GM18867 (cell line): ENCODE measurements at regions not wholly inside any gene's neighbourhood (a gene's known extent, or its start where the extent isn't known, plus 50 kb on each side); places are given as distances from the start of the nearest gene placed in this dataset.
"Not testable (repeated sequence)": the region's sequence is repeated elsewhere in the genome, so short reads cannot be mapped to it uniquely, and the experiment has no call there.

Experiments
- ATAC-seq: cut with Tn5 transposase; IDR thresholded peaks from one replicate; pipeline ENCODE4 v1.9.1; 2021; ENCODE audit warnings: mild to moderate bottlenecking, moderate library complexity; ENCODE audit not compliant: unreplicated experiment

DNA sequence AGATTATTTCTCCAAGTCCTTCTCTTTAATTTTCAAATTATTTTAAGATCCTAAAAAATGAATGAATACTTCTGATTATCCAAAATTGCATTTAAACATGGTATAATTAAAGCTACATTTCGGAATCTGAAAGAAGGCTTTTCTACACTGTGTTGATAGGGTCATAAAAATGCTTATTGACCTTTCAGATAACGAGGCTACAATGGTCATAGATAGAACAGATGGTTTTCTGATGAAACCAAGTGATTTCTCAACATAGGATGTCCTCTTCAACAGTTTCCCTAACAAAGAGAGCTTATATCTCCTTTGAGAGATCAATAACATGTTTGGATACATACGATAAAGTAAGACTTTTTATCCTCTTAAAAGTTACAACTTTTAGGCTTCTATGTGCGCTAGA is 201.1 kb downstream of the PTH2R start:
- ATAC-seq: no peak

DNA sequence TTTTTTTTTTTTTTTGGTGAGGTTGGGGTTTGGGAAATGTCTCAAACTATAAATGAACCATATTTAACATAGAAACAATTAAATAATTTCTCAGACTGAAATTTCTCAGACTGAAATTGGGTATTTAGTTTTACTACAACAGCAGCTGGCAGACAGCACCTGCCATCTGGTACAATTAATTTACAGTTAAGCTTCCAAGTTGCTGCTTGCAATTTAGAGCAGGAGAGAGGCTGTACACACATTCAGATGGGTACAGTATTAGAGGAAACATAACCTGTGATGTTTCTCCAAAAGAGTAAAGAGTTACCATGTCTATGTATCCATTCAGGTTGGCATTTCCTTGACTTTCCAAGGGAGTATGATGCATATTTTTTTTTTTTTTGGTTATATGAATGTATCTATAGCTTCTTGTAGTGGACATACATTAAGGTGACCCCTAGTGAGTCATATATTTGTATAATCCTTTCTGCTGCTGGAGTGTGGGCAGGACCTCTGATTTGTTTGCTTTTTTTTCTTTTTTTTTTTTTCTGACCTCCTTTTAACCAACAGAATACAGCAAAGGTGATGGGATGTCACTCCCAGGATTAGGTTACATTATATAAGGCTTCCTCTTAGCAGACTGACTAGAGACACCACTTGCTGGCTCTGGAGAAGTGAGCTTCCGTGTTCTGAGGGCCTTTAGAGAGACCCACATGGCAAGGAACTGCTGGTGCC is 201.7 kb downstream of the PTH2R start:
- ATAC-seq: no peak

DNA sequence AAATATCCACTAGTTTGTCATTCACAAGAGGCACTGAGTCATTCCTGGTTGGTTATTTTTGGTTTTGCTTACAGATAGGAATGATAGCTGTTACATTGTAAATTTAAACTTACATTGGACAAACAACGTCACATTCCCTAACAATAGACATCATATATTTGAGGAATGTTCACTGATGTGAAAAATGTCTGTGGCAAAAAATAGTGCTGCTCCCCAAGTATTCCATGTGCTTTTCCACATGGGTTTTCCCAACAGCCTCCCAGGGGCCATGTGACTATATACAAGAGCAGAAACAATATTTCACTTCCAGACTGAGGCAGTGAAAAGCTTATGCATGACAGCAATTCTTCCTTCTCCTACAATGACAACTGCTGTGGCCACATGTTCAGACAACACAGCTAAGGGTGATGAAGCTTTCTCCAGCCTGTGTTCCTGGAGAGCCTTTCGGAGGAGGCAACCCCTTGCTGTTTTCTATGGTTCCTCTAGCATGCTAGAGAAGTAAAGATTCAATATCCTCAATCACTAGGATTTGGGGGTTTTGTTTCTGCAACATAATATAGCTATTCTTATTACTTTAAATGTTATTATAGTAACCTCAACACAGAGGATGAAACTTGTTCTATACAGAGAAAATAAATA is 202.7 kb downstream of the PTH2R start:
- no peak for ATAC-seq

DNA sequence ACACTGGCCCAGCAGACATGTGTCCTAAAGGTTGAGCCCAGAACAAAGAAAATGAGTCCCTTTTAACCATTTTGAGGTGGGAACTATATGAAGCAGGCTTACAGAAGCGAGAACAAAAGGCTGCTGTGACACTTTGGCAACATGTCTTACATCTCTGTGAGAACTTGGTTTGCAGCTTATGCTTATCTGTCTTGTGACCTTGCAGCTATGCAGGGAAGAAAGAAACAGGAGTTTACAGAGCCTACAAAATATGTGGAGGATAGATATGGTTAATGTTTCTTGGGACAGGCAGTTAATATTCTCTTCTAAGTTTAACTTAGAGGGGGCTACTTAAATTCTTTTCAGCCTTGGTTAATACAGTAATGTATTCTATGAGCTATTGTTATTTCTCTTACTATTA is 209.1 kb downstream of the PTH2R start:
- not testable (repeated sequence) for ATAC-seq

DNA sequence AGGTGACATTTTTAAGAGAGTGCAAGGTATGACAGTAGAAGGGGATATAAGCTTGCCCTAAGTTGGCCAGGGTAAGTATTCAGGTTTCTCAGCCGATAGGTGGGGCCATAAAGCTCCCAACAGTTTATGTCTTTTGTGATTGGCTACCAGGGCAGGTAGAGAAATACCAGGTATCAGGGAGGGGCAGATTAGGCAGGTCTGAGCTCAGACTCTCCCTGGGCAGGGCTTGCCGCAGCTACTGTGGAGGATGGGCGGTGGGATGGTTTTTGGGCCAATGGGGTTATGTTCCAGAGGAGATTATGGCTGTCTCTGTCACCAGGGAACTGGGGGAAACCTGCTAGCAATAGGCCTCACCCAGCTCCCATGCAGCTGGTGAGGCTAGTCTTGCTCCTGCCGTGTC is 211.6 kb downstream of the PTH2R start:
- no peak for ATAC-seq

DNA sequence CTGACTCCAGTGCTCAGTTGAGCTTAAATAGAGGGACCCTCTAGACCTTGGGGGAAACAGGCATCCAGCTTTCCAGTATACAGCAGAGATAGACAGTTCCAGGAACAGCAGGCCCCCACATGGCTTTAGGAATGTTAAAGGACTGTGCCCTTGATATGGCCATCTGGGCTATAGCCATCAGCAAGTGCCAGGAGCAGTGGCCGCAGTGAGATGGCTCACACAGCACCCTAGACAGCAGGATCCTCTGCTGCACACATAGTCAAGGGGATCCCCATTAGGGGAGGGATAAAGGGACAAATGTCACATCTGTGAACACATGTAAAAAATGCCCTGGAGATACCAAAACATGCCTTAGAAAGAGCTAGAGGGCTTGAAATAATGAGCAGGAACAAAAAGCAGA is 213.4 kb downstream of the PTH2R start:
- ATAC-seq: no peak

DNA sequence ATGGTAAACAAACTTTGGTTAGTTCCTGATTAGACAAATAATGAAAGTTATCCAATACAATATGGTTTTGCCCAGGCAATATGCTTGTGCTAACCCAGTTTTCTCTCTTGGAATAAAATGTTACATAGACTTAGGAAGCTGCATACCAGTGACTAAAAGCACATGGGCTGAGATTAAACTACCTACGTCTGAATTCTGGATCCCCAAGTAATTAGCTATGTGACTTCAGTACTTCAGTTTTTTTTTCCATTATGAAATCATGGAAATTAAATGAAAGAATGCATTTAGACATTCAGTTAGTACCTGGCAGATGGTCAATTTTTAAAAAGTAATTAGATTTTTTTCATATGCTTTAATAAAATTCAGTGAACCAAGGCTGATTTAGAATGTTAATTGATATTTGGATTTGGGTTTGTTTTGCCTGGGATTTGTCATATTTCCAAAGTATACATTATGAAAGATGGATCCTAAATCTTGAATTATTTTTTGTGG is 213.9 kb downstream of the PTH2R start:
- ATAC-seq: no peak

DNA sequence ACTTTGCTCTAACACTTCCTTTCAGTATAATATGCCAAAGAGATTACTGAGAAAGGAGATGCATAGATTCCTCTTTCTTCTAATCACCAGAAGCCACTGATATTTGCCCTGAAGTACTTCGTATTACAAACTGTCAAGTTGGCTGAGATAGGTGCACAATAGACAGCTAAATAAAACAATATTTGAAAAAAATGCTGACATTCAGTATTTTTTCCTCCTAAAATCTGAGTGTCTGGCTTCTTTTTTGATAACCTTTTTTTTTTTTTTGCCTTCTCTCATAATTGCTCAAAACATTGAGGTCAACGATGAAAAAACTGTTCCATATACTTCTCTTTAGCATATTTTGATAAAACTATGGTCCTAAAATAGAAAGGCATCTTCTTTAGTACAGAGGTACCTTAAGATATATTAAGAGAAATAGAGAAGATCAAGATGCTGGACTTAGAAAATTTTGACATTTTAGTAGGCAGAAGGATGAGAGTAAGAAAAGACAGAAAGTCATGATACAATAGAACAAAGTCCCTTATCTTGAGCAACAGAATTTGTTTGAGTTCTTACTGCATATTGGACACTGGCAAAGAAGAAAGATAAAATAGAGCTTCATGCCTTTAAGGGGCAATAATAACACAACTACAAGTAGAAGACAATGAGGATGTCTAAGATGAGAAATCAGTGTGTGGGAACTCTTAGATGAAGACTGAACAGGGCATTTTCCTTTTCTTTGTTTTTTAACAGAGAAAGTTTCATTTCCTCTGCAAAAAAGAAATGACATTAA is 220.7 kb downstream of the PTH2R start:
- no peak for ATAC-seq

DNA sequence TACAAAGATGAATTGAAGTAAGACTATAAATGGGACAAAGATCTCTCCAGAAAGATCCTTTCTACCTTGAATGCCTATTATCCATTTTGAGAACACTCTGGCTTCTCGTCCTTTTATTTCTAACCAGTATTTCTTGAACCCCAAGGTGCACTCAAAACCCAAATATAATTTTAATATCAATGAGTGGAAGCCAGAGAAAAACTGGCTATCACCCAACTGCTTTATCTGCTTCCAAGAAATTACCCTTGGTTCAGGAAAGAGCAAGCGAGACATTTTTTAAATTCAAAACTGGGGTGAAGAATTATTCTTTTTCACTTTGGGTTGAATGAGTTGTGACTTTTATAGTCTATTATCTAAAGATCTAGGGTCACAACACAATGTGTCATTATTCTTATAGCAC is 221.3 kb downstream of the PTH2R start:
- no peak for ATAC-seq

DNA sequence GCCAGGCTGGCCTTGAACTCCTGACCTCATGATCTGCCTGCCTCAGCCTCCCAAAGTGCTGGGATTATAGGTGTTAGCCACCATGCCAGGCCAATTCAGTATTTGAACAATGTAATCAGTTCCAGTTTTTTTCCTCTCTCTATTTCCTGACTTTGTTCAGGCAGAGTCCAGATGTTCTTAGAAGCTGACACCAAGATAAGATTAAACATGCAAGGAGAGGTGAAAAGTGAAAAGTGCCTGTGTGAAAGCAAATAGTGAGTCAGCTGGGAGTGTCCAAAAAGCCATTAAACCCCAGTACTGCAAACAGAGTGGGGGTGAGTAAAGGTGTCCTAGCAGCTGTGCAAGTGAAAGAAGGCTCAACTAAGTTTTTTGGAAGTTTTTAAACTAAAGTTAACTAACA is 231.5 kb downstream of the PTH2R start:
- ATAC-seq: peak; percentile 64

DNA sequence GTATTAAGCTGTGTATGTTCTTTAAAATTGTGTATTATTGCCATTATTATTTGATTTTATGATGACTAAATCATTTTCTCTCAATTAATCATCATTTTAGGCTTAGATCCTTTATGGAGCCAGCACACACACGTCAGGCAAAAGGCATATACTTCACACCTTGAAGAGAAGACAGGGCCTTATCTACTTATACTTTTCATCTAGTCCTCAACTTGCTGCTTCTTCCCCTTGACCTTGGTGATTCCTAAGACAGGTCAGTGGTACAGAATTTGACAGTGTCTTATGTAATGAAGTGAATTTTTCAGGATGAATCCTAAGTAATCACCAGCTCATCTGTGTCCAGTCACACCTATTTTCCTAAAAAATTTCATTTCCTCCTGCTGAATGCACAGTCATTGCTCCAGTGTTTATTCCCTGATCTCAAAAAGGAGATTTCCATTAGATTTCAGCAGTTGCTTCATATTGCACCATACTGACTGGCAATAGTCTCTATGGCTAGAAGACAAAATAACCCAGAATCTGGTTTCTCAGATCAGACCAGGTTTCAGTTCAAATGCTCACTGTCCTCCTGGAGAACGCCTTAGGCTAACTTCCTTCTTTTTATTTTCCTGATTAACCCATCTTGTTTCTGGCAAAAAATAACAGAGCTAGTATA is 235.7 kb downstream of the PTH2R start:
- ATAC-seq: no peak

DNA sequence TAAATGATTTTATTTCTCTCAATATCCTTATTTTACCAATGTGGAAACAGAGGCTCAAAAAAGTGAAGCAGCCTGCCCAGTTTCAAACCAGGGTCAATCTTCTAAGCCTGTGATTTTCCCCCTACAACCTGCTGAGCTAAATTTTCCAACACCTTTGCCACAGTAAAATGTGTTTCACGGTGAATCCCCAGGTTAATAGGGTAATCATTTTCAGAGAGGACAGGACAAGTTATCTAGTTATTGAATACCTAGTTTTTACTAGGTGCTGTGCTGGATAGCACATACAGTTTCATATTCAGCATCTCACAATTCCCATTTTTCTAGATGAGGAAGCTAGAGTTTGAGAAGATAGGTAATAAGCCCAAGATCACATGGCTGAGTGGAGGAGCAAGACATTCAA is 236.6 kb downstream of the PTH2R start:
- ATAC-seq: no peak

DNA sequence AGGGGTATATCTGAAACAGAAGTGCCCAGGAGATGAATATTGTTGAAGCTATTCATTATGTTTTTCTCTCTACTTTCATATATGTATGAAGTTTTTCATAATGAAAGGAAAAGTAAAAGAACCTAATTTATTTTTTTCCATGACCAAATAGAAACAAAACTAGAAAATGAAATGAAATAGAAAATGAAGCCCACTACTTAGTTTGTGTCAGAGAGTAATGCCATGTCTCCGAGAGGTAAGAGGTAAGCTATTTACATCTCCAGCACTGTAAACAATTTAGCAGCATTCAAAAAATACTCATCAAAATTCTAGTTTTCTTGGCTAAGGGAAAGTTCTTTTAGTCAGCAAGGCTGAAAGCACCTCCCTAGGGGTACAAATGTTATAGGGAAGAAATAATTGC is 238.6 kb downstream of the PTH2R start:
- peak; percentile 47 for ATAC-seq

DNA sequence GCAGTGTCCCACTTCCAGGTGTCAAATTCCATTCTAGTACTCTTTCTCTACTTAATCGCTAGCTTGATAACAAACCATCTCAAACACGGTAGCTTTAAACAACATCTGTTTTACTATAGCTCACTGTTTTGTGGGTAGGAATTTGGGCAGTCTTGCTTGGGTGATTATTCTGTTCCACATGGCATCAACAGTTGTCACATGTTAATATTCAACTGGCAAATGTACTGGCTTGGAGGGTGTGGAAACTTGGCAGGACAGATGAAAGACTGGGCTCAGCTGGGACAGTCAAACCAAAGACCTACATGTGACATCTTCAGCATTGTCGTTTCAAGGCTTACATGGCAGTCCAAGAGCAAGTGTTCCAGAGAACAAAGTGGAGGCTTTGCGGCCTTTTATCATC is 241.8 kb downstream of the PTH2R start:
- ATAC-seq: no peak

DNA sequence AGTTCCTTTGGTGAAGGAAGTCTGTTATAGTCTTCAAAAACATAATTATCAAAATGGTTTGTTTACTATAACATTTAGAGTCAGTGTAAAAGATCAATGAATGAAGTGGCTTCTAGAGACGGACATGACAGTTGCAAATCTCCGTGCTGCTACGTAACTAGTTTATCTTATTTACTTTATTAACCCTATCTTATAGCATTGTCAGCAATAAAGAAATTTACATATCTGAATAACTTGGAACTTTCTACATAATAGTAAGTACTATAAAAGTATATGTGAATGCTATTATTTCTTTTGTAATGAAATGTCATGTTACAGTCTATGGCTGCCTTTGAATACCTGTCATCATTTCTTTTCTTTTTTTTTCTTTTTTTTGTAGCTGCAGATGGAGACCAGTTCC is 246.8 kb downstream of the PTH2R start:
- no peak for ATAC-seq

DNA sequence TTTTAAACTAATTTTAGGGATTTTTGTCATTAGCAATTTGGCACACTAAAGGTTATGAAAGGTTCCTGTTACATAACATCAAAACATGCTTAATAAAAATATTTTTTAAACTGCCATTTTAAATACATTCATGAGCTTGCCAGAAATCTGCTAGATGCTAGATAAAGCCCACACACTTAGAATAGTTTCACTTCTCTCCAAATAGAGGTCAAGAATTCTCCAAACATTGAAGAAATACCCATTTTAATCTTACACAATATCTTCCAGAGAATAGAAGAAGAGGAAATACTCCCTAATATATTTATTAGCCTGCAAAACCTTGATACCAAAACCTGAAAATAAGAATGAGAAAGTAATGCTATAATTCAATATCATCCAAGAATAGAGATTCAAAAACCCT is 247.5 kb downstream of the PTH2R start:
- no peak for ATAC-seq

DNA sequence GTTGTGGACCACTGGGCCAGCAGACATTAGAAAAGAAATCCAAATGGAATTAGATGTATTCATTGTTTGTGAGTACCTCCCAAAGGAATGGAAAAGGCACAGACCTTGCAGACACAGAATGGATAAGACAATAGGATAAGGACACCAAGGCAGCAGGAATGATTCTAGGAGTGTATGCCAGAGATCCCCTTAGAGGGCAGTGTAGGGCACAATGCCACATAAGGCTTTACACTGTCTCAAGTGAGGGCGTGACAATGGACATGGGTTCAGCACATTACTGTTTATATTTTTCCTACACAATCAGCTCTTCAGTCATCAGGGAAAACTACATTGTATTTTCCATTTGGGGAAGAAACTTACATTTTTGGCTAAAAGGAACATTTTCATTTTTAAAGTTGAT is 250.9 kb downstream of the PTH2R start:
- ATAC-seq: peak; percentile 40

DNA sequence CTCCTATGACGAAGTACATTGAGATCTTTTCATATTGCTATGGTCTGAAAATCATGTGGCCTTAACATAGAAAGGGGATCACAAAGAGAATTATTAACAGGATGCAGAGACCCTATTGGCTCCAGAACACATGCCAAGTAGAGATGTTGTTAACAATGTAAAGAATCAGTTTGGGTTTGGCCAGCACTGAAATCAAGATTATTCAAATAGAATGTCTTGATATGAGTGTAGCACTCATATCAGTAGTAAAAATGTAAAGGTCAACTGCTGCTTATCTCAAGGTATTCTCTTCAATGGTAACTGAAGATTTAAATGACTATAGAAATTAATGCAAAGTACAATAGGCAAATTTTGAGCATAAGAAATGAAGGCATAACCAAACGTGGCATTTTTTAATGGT is 262.8 kb downstream of the PTH2R start:
- no peak for ATAC-seq

DNA sequence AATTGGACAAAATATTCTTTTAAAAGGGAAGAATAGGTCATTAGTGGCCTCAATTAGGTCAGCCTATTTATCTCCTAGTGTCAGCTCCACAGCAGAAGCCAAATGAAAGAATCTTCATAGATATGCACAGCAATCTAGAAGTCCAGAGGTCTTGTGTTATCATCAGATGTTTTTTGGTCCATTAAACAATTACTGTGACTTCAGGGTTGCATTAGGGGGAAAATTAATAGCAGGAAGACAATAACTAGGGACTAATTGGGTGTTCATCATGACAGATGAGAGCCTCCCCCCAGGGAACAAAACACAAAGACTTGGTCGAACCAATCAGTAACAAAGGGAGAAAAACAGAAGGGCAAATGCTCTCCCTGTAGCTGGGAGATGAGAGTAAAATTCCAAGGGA is 264.7 kb downstream of the PTH2R start:
- ATAC-seq: no peak

DNA sequence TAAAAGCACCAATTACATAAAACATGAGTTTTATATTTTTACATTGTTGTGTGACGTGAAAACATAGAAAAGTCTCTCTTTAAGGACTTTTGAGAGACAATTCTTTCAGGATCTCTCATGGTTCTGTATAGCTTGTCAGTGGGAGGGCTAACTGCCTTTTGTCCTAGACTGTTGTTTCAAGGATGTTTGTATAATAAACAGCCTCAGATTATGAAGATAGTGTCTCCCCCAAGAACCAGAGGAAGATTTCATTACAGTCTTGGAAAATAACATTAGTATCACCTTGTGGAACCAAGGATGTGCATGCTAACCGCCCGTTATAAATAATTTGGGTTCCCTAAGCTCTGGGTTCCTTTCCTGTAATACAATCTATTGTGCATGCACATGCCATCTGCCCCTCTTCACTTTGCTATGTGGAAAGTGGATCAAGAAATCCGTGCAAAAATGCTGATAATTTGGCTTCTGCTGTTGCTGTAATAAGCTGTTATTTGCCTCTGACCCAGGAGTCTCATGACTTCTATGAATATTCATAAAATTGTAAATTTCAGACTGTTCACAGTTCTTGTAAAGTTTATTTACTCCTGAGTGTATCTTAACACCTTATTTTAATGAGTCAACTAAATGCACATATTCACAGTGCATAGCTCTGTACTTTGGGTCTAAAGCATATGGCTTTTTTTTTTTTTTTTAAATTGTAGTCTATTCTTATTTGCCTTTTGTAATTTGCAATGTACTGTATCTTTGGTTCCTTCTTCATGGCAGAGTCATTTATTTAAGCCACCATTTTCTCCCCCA is 265.5 kb downstream of the PTH2R start:
- no peak for ATAC-seq

DNA sequence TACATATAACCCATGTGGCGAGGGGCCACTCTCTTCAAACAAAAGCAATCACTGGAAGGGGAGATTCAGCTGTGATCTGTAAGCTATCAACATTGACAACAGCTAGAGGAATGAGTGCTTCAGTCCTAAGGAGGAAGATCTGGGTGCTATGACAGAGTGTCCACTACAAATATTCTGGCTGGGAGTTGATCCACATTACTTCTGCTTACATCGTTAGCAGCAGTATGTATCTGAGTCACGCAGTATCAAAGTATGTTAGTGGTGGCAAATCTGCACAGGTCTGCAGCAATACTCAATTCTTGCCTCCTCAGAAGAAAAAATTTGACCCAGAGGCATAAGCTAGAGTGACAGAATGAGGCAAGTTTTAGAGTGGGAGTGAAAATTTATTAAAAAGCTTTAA is 267.0 kb downstream of the PTH2R start:
- no peak for ATAC-seq
